PC-9 (cell line): ENCODE measurements at regions not wholly inside any gene's neighbourhood (a gene's known extent, or its start where the extent isn't known, plus 50 kb on each side); places are given as distances from the start of the nearest gene placed in this dataset.

Source experiments
- EZH2 ChIP-seq: fragments of 200-600 bp; sonication (generic); IDR thresholded peaks from 2 replicates; pipeline ENCODE4 v1.8.0; 2017; ENCODE audit warnings: antibody characterized with exemption, low read depth
- TF ChIP-seq, protein P1 (sequence below): fragments of 200-600 bp; sonication (generic); conservative IDR thresholded peaks from 2 replicates; pipeline ENCODE4 v1.6.1; 2017; ENCODE audit warnings: mixed run types, antibody characterized with exemption, mild to moderate bottlenecking, moderate library complexity

DNA sequence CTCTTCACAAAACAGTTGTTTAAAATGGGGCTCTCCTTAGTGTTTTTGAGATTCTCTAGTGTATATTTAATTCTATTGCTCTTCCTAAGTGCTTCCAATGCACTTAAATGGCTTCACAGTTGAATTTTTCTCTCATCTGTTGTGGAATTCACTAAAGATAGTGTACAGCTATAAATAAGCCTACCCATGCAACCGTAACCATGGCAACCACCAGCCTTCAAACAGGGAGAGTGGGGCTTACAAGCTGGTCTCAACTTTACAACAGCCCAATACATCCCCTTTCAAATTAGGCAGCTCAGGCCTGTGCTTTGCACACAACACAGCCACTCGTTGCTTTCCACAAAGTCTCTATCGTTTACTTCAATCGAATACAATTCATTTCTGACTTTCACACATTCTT is 144.0 kb upstream of the PLPPR1 start:
- TF ChIP-seq, protein P1, sequence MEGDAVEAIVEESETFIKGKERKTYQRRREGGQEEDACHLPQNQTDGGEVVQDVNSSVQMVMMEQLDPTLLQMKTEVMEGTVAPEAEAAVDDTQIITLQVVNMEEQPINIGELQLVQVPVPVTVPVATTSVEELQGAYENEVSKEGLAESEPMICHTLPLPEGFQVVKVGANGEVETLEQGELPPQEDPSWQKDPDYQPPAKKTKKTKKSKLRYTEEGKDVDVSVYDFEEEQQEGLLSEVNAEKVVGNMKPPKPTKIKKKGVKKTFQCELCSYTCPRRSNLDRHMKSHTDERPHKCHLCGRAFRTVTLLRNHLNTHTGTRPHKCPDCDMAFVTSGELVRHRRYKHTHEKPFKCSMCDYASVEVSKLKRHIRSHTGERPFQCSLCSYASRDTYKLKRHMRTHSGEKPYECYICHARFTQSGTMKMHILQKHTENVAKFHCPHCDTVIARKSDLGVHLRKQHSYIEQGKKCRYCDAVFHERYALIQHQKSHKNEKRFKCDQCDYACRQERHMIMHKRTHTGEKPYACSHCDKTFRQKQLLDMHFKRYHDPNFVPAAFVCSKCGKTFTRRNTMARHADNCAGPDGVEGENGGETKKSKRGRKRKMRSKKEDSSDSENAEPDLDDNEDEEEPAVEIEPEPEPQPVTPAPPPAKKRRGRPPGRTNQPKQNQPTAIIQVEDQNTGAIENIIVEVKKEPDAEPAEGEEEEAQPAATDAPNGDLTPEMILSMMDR = no peak
- TF ChIP-seq EZH2 = no peak
